ENCODE measurements at regions not wholly inside any gene's neighbourhood (a gene's known extent, or its start where the extent isn't known, plus 50 kb on each side); places are given as distances from the start of the nearest gene placed in this dataset.
"Not testable (repeated sequence)": the region's sequence is repeated elsewhere in the genome, so short reads cannot be mapped to it uniquely, and the experiment has no call there.

DNA sequence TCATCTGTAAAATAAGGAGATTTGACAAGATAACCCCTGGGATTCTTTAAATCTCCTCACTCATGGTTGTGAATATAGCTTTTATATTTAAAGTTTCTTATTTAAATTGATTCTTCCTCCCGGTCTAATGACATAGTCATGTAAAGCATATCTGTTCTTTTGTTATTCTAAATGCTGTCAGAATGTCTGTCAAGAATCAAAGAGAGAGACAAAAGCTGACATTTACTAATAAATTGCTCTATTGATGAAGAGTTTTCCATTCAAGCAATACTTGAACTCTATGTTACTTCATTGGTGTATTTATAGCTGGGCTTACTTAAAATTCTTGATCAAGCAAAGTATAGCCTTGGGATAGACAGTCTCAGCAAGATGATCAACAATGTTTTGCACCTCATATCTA, 865.8 kb downstream of the TBC1D32 start:
- ChIA-PET POLR2A (ENCODE audit: low non-redundant PET) (no interaction called here), CTCF (no interaction called here)
- no peak for DNase-seq (ENCODE audit: low spot score)
- H3K27ac ChIP-seq = no peak overlapping the region
- TF ChIP-seq, protein P1, sequence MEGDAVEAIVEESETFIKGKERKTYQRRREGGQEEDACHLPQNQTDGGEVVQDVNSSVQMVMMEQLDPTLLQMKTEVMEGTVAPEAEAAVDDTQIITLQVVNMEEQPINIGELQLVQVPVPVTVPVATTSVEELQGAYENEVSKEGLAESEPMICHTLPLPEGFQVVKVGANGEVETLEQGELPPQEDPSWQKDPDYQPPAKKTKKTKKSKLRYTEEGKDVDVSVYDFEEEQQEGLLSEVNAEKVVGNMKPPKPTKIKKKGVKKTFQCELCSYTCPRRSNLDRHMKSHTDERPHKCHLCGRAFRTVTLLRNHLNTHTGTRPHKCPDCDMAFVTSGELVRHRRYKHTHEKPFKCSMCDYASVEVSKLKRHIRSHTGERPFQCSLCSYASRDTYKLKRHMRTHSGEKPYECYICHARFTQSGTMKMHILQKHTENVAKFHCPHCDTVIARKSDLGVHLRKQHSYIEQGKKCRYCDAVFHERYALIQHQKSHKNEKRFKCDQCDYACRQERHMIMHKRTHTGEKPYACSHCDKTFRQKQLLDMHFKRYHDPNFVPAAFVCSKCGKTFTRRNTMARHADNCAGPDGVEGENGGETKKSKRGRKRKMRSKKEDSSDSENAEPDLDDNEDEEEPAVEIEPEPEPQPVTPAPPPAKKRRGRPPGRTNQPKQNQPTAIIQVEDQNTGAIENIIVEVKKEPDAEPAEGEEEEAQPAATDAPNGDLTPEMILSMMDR (conservative IDR thresholded peaks at IDR 0.05; ENCODE audit: low read depth) = no peak

DNA sequence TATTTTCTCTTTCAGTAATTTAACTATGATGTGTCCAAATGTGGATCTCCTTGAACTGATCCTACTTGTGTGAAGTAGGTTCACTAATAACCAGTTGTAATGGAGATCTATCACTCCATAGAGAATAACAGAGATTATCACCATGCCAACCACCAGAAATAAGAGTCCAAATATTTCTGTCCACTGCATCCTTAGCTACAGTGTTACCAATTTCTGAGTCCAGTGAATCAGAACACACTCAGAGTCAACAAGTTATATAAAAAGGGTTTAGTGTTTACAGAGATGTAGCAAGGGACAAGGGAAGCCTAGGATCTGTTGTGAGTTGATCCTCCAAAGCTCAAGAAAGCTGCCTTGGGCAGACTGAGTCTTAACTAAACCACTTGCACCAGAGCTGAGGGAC, 882.8 kb downstream of the TBC1D32 start:
- ChIA-PET CTCF (interaction anchor here (0.6 kb wide), 1 partner anchor 36 kb away, joined by 3 read pairs; no protein-coding TSS in a partner anchor), POLR2A (ENCODE audit: low non-redundant PET) (no interaction called here)
- TF ChIP-seq, protein P1 (conservative IDR thresholded peaks at IDR 0.05; ENCODE audit: low read depth) = no peak
- H3K27ac ChIP-seq = no peak overlapping the region
- no peak for DNase-seq (ENCODE audit: low spot score)

DNA sequence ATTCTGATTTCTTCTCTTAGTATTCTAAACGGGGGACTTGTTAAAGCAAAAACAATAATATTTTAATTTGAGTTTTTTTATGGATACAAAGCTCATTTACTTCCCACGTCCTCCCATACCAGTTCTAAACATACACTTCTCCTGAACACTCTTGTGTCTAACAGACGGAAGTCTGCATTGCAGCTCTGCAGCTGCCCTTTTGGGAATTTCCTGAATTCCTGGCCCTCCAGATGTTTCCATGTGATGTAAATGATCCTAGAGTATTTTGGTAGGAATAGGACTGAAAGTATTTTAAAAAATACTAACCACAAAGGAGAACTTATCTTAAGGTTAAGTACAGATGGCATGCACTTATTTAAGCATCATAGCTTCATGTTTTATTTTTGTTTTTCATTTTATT, 886.7 kb downstream of the TBC1D32 start:
- ChIA-PET CTCF (no interaction called here), POLR2A (ENCODE audit: low non-redundant PET) (no interaction called here)
- no peak overlapping the region for H3K27ac ChIP-seq
- DNase-seq (ENCODE audit: low spot score) = no peak
- TF ChIP-seq, protein P1 (conservative IDR thresholded peaks at IDR 0.05; ENCODE audit: low read depth) = no peak

DNA sequence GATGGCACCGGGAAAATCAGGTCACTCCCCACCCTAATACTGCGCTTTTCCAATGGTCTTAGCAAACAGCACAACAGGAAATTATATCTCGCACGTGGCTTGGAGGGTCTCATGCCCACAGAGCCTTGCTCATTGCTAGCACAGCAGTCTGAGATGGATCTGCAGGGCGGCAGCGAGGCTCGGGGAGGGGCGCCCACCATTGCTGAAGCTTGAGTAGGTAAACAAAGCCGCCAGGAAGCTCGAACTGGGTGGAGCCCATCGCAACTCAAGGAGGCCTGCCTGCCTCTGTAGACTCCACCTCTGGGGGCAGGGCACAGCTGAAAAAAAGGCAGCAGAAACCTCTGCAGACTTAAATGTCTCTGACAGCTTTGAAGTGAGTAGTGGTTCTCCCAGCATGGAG, 901.4 kb downstream of the TBC1D32 start:
- DNase-seq (ENCODE audit: low spot score); CTCF ChIA-PET; H3K27ac ChIP-seq; POLR2A ChIA-PET (ENCODE audit: low non-redundant PET): not testable (repeated sequence)

DNA sequence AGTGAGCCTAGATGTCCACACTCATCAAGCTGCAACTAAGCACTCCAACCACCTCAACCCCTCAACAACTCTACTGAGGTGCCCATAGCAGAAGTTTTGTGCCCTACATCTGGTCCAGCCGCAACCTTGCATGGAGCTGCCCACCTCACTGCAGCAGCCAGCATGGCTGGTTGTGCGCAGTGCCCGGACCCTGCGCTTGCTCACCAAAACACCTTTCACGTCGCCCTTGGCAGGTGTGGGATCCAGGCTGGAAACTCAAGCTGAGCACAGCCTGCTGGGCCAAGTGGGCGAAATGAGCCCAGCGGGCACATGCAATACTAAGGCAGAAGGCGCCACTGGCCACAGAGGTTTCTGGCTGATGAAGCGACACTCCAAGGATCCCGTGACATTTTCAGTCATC, 902.4 kb downstream of the TBC1D32 start:
- TF ChIP-seq, protein P1 (conservative IDR thresholded peaks at IDR 0.05; ENCODE audit: low read depth) = no peak
- POLR2A ChIA-PET (ENCODE audit: low non-redundant PET) = no interaction called here

DNA sequence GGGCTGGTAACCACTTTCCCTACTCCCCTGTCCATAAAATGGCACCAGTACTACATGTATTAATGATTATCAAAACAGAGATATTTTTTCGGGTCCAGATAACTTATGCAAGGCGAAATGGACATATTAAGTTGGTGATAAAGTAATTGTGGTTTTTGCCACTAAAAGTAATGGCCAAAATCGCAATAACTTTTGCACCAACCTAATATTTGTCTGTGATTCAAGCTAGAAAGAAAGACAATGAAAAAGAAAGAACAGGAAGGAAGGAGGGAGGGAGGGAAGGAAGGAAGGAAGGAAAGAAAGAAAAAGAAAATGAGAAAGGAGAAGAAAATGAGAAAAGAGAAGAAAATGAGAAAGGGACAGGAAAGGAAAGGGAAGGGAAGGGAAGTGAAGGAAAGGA, 922.9 kb downstream of the TBC1D32 start:
- H3K27ac ChIP-seq = no peak overlapping the region
- DNase-seq (ENCODE audit: low spot score) = no peak
- TF ChIP-seq, protein P1 (conservative IDR thresholded peaks at IDR 0.05; ENCODE audit: low read depth) = no peak
- ChIA-PET CTCF (interaction anchor here (0.7 kb wide), 1 partner anchor 312 kb away, joined by 3 read pairs; no protein-coding TSS in a partner anchor), POLR2A (ENCODE audit: low non-redundant PET) (no interaction called here)

More for the DNA sequence above, 902.4 kb downstream of the TBC1D32 start:
- no peak overlapping the region for H3K27ac ChIP-seq
- DNase-seq (ENCODE audit: low spot score) = no peak
- CTCF ChIA-PET = no interaction called here

DNA sequence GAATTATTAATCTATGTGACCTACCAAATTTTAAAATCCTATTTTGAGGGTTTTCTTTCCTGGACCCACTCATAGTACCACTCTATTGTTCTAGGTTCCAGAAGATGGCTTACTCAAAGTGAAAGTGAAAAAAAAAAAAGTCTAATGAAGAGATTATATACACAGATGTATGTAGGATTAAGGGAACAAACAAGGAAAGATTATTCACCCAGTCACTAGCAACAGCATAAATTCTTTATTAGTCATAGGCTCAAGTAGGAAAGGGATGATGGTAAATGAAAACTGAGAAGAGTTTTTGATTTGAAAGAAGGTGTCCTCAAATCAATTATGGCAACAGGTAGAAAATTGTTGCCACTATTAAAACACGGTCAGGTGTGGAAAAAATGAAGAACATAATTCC, 923.7 kb downstream of the TBC1D32 start:
- no peak for DNase-seq (ENCODE audit: low spot score)
- no peak overlapping the region for H3K27ac ChIP-seq
- TF ChIP-seq, protein P1 (conservative IDR thresholded peaks at IDR 0.05; ENCODE audit: low read depth) = no peak
- ChIA-PET CTCF (interaction anchor here (0.6 kb wide), 1 partner anchor 18 kb away, joined by 3 read pairs; no protein-coding TSS in a partner anchor), POLR2A (ENCODE audit: low non-redundant PET) (no interaction called here)
